K562 (cell line): ENCODE measurements at regions not wholly inside any gene's neighbourhood (a gene's known extent, or its start where the extent isn't known, plus 50 kb on each side); places are given as distances from the start of the nearest gene placed in this dataset.

Experiments used
- ATAC-seq: fragments of 200-7000 bp; cut with Tn5 transposase; 3 replicates; pipeline ENCODE4 v1.9.1; 2020; ENCODE audit warnings: moderate library complexity
- BruUV-seq: library from RNA; stranded (reverse); fragments of 400-500 nt; replicated peaks from 2 replicates; lab custom pipeline; 2021; lab: Mats Ljungman, UMichigan
- CTCF ChIA-PET: fragments of 300-600 bp; formaldehyde crosslinking; extraction: SDS; loops from one replicate; lab custom pipeline; 2021; ENCODE audit warnings: low intra/inter-chr PET ratio; lab: Yijun Ruan, JAX
- POLR2A ChIA-PET: fragments of 300-600, 350-650 bp; sonication (Branson Sonifier 250); formaldehyde crosslinking; extraction: SDS; loops from one replicate; lab custom pipeline; 2021; ENCODE audit warnings: antibody characterized with exemption, inconsistent platforms; lab: Yijun Ruan, JAX
- DNase-seq, 4 experiments: peaks; one replicate each; pipeline versions ENCODE4 v3.0.0 to v3.0.0-alpha.2; 2011 to 2018; ENCODE audit warnings: low spot score in 3 of 4, mixed read lengths in 3 of 4; ENCODE audit errors: extremely low read depth in 1 of 4
- FAIRE-seq: peaks from 2 replicates; lab custom pipeline; 2011; peaks lifted over from hg19 to GRCh38; lab: Jason Lieb, UNC
- H2AFZ ChIP-seq: 2 replicates; pipeline ENCODE4 v1.6.0; 2011; ENCODE audit warnings: low read depth, low read length, control low read depth, inconsistent platforms
- H3K27ac ChIP-seq: fragments of 200-600 bp; 3 replicates; pipeline ENCODE4 v1.8.0; 2011; ENCODE audit warnings: low read depth, mild to moderate bottlenecking, control low read depth, inconsistent platforms, low read length, moderate library complexity, mixed read lengths; ENCODE audit errors: extremely low read depth
- H3K27me3 ChIP-seq, 2 experiments: fragments of 300-600 bp in 1 of 2; 2 replicates in 1 of 2; 3 replicates in 1 of 2; pipeline versions ENCODE4 v1.6.0 to v1.8.0; 2011; ENCODE audit warnings: inconsistent platforms in 2 of 2, low read length in 2 of 2, mild to moderate bottlenecking in 1 of 2, mixed read lengths in 1 of 2, moderate library complexity in 1 of 2; ENCODE audit not compliant: control insufficient read depth in 2 of 2, insufficient read depth in 2 of 2
- H3K36me3 ChIP-seq: fragments of 300-600 bp; 3 replicates; pipeline ENCODE4 v1.8.0; 2011; ENCODE audit warnings: mild to moderate bottlenecking, low read length, inconsistent platforms; ENCODE audit not compliant: control insufficient read depth, insufficient read depth
- H3K4me1 ChIP-seq, 2 experiments: fragments of 200-600 bp in 1 of 2; replicated peaks in 1 of 2; 2 replicates in 1 of 2; 3 replicates in 1 of 2; pipeline versions ENCODE4 v1.5.1 to v1.8.0; 2011; ENCODE audit warnings: inconsistent platforms in 2 of 2, low read length in 2 of 2, mild to moderate bottlenecking in 1 of 2, mixed read lengths in 1 of 2, moderate library complexity in 1 of 2; ENCODE audit not compliant: control insufficient read depth in 2 of 2, insufficient read depth in 2 of 2
- H3K4me2 ChIP-seq: 2 replicates; pipeline ENCODE4 v1.6.1; 2011; ENCODE audit warnings: low read length, control low read depth, inconsistent platforms, mixed read lengths; ENCODE audit not compliant: insufficient read depth
- H3K4me3 ChIP-seq: fragments of 200-600 bp; sonication (generic), shearing (Covaris generic); 2 replicates; pipeline ENCODE4 v1.5.1; 2016; ENCODE audit warnings: control low read depth, inconsistent platforms
- H3K79me2 ChIP-seq: fragments of 200-600 bp; 3 replicates; pipeline ENCODE4 v1.8.0; 2011; ENCODE audit warnings: low read length, inconsistent platforms; ENCODE audit not compliant: control insufficient read depth, insufficient read depth
- H3K9ac ChIP-seq, 2 experiments: 2 replicates each; pipeline versions ENCODE4 v1.6.0 to v1.6.1; 2011; ENCODE audit warnings: low read depth in 2 of 2, low read length in 2 of 2, control low read depth in 1 of 2, inconsistent platforms in 1 of 2, mild to moderate bottlenecking in 1 of 2, mixed read lengths in 1 of 2; ENCODE audit not compliant: insufficient read depth in 1 of 2
- H3K9me1 ChIP-seq: one replicate; pipeline ENCODE4 v1.6.0; 2011; ENCODE audit warnings: inconsistent platforms, mild to moderate bottlenecking, low read length, moderate library complexity; ENCODE audit not compliant: control insufficient read depth, insufficient read depth
- H3K9me3 ChIP-seq: replicated peaks from 2 replicates; pipeline ENCODE4 v1.5.1; 2011; ENCODE audit warnings: low read depth, low read length, inconsistent platforms; ENCODE audit not compliant: control insufficient read depth, insufficient read depth
- H4K20me1 ChIP-seq: replicated peaks from 2 replicates; pipeline ENCODE4 v1.6.1; 2011; ENCODE audit warnings: low read length, inconsistent platforms, mixed read lengths; ENCODE audit not compliant: control insufficient read depth, insufficient read depth
- ASH1L ChIP-seq: fragments of 450-650 bp; IDR thresholded peaks from 2 replicates; pipeline ENCODE4 v1.6.1; 2018; ENCODE audit warnings: borderline replicate concordance, mild to moderate bottlenecking, low read depth; ENCODE audit not compliant: partially characterized antibody
- ELF1 ChIP-seq: fragments of 200-800 bp; sonication (Bioruptor generic); IDR thresholded peaks from 2 replicates; pipeline ENCODE4 v1.6.1; 2016; ENCODE audit warnings: missing genetic modification characterization, missing compliant biosample characterization
- HMG20B ChIP-seq: fragments of 250-450 bp; sonication (Bioruptor Pico); IDR thresholded peaks from 2 replicates; pipeline ENCODE4 v1.5.0; 2021; ENCODE audit warnings: mild to moderate bottlenecking
- OTX1 ChIP-seq: fragments of 450-650 bp; formaldehyde crosslinking; IDR thresholded peaks from 2 replicates; pipeline ENCODE4 v1.4.0; 2022; ENCODE audit warnings: mild to moderate bottlenecking
- PCBP2 ChIP-seq: fragments of 200-400 bp; formaldehyde crosslinking; IDR thresholded peaks from 2 replicates; pipeline ENCODE4 v1.6.1; 2018; ENCODE audit warnings: low read length, low read depth, mild to moderate bottlenecking, moderate library complexity; ENCODE audit not compliant: poor library complexity, severe bottlenecking
- YBX1 ChIP-seq: fragments of 450-650 bp; IDR thresholded peaks from 2 replicates; pipeline ENCODE4 v1.7.1; 2016; ENCODE audit warnings: mild to moderate bottlenecking
- ZNF184 ChIP-seq: sonication (generic); formaldehyde crosslinking; IDR thresholded peaks from 2 replicates; pipeline ENCODE4 v1.5.0; 2020; ENCODE audit warnings: missing genetic modification reagents
- WGBS: fragments of 100-300 bp; shearing (Covaris generic); methylation state at CpG from one replicate; pipeline ENCODE4 v1.1.6; 2016; ENCODE audit warnings: low coverage, mixed read lengths; ENCODE audit not compliant: insufficient coverage; ENCODE audit errors: missing lambda C conversion rate; 5-methylcytosine and 5-hydroxymethylcytosine counted together
- in situ Hi-C: fragments of 300-500 bp; cut with MboI; formaldehyde crosslinking; loops from 4 replicates; pipeline ENCODE4 v1.15.0; 2018; ENCODE audit warnings: inconsistent platforms, mixed read lengths
- intact Hi-C: fragments of 100-400 bp; cut with micrococcal nuclease; formaldehyde crosslinking; loops from 2 replicates; pipeline ENCODE4 v1.14.2; 2022
- TF ChIP-seq, protein P1 (sequence below): sonication (generic); formaldehyde crosslinking; IDR thresholded peaks from 2 replicates; pipeline ENCODE4 v1.8.0; 2022; ENCODE audit warnings: mild to moderate bottlenecking, low read depth, missing genetic modification reagents

DNA sequence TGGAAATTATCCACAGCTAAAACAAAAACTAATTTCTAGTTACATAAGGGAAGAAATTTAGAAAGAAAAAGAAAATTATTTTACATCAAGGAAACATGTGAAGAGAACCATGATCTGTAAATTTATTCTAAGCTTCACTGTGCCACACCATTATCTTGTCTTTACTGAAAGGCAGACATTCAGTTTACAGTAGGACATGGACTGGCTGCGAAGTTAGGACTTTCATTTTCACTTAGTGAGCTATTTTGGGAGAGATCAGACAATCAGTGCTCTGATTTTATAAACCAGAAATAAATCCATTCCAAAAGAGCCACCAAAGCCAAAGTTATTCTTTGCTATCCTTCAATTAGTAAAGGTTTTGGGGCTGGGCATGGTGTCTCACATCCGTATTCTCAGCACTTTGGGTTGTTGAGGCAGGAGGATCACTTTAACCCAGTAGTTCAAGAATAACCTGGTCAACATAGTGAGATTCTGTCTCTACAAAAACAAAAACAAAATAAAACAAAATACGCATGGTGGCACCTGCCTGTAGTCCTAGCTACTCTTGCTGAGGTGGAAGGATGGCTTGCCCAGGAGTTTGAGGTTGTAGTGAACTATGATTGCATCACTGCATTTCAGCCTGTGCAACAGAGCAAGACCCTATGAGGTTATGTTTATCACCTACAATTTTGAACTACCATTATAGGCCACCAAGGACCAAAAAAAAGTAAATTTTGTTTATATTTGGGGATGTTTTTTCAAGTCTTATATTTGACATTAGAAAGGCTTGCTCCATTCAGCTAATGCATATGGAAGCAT is 1084.8 kb upstream of the ATXN7L3B start:
- no peak overlapping the region for H3K9ac ChIP-seq
- H3K27ac ChIP-seq: no peak overlapping the region
- H2AFZ ChIP-seq: no peak overlapping the region
- no peak overlapping the region for H3K4me3 ChIP-seq
- no peaks in the 10 kb centered on the region for H3K27me3 ChIP-seq
- H4K20me1 ChIP-seq: no peaks in the 10 kb centered on the region
- DNase-seq (no peak), FAIRE-seq (no peak), ATAC-seq (no peak)
- ChIA-PET CTCF (no interaction called here), POLR2A (no interaction called here)
- no peaks in the 10 kb centered on the region for H3K79me2 ChIP-seq
- H3K36me3 ChIP-seq: no peaks in the 10 kb centered on the region
- intact Hi-C loops: no loop called here
- 0 out of 2 replicates have a peak, but pooled peaks cover 2% of the 10 kb centered on the region for H3K9me3 ChIP-seq
- H3K9me1 ChIP-seq: no peaks in the 10 kb centered on the region
- BruUV-seq: no TSS peak
- H3K4me2 ChIP-seq: no peak overlapping the region
- in situ Hi-C loops: no loop called here
- no peaks in the 10 kb centered on the region for H3K4me1 ChIP-seq
- TF ChIP-seq ZNF184 (CRISPR knock-in tag) (no peak), HMG20B (CRISPR knock-in tag) (no peak), OTX1 (CRISPR knock-in tag) (no peak)
- TF ChIP-seq, protein P1, sequence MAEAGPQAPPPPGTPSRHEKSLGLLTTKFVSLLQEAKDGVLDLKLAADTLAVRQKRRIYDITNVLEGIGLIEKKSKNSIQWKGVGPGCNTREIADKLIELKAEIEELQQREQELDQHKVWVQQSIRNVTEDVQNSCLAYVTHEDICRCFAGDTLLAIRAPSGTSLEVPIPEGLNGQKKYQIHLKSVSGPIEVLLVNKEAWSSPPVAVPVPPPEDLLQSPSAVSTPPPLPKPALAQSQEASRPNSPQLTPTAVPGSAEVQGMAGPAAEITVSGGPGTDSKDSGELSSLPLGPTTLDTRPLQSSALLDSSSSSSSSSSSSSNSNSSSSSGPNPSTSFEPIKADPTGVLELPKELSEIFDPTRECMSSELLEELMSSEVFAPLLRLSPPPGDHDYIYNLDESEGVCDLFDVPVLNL (CRISPR knock-in tag): no peak
- 5% methylated on average over 3 of the region's 3 CpGs for WGBS

DNA sequence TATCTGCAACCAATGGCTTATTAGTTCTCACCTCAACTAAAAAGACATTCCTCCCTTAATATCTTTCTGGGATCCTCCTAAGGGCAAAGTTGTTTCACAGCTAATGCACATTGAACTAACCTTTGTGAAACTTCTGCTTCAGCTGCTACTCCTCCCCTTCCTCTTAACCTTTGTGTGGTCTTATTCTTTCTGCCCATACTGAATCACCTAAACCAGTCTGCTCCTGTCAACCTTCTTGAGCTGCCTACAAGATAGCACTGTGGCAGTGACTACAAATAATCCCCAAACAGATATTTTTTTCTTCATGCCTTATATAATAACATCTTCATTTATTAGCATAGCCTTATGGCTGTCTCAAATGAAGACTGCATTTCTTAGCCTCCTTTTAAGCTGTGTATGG is 1077.4 kb upstream of the ATXN7L3B start:
- H3K27me3 ChIP-seq: no peaks in the 10 kb centered on the region
- no peaks in the 10 kb centered on the region for H3K36me3 ChIP-seq
- intact Hi-C loops (no loop called here), in situ Hi-C loops (no loop called here)
- no peak for TF ChIP-seq ELF1 (tag)
- TF ChIP-seq ASH1L: no peak
- TF ChIP-seq PCBP2: no peak
- TF ChIP-seq YBX1: no peak
- no peak overlapping the region for H2AFZ ChIP-seq
- no peak overlapping the region for H3K4me2 ChIP-seq
- no peak for DNase-seq
- ATAC-seq: no peak
- no peaks in the 10 kb centered on the region for H3K4me1 ChIP-seq
- ChIA-PET POLR2A (no interaction called here), CTCF (no interaction called here)
- no TSS peak for BruUV-seq
- H4K20me1 ChIP-seq: no peaks in the 10 kb centered on the region
- no peak overlapping the region for H3K27ac ChIP-seq
- no peak for FAIRE-seq
- H3K79me2 ChIP-seq: no peaks in the 10 kb centered on the region
- peaks cover 3% of the 10 kb centered on the region; the same call in 1 of the 2 replicates for H3K9me3 ChIP-seq
- H3K4me3 ChIP-seq: no peak overlapping the region
- no peaks in the 10 kb centered on the region for H3K9me1 ChIP-seq
- H3K9ac ChIP-seq: no peak overlapping the region
